Gastroesophageal sphincter (tissue), 3 donors: ENCODE measurements at regions not wholly inside any gene's neighbourhood (a gene's known extent, or its start where the extent isn't known, plus 50 kb on each side); places are given as distances from the start of the nearest gene placed in this dataset.
"Not testable (repeated sequence)": the region's sequence is repeated elsewhere in the genome, so short reads cannot be mapped to it uniquely, and the experiment has no call there.

Experiments used
- CTCF ChIP-seq, 4 experiments: fragments of 200-600 bp in 2 of 4; fragments of 450-650 bp in 2 of 4; sonication (generic) in 1 of 4; IDR thresholded peaks; one replicate each; pipeline ENCODE4 v1.5.1; 2017 to 2019; ENCODE audit warnings: antibody characterized with exemption in 4 of 4, mild to moderate bottlenecking in 2 of 4, moderate library complexity in 2 of 4
- EP300 ChIP-seq: sonication (generic); formaldehyde crosslinking; IDR thresholded peaks from one replicate; pipeline ENCODE4 v1.6.1; 2017; ENCODE audit warnings: antibody characterized with exemption, mild to moderate bottlenecking

GRCh38 chr21:9754434-9754833 lies 766.9 kb upstream of the TPTE start:
- TF ChIP-seq CTCF (IDR thresholded peaks at IDR 0.05); EP300: not testable (repeated sequence)
